ENCODE measurements at regions not wholly inside any gene's neighbourhood (a gene's known extent, or its start where the extent isn't known, plus 50 kb on each side); places are given as distances from the start of the nearest gene placed in this dataset.

DNA sequence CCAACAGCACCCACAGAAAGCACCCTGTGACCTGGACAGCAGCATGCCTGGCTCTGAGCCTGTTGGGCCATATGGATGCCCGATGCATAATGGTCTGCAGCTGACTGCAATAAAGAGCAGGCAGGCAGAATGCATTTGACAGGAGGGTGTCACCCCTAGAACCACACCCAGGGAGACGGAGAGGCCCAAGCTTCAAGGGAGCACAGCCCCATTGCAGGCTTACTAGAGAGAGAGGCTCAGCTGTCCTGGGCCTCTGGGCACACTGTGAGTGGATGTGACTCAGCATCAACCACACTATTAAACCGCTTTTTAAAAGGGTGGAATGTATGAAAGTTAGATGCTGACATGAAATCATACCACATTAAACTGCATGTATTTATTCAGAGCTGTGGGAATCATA is 365.3 kb downstream of the CTTN start:
- Histone ChIP-seq H3K27ac (ENCODE audit: low read length) (no peak overlapping the region), H3K4me3 (ENCODE audit: low read length in 2 of 2) (no peak overlapping the region), H3K9ac (ENCODE audit: low read length in 2 of 2) (no peak overlapping the region), H3K9me3 (ENCODE audit: control insufficient read depth in 2 of 2, low read length in 2 of 2) (peaks cover 0 to 8% of the 10 kb centered on the region in 2 donors), H3K36me3 (ENCODE audit: control insufficient read depth in 2 of 2, insufficient read depth in 2 of 2, low read length in 2 of 2) (no peaks in the 10 kb centered on the region), H3K4me1 (ENCODE audit: control insufficient read depth, insufficient read depth, low read length) (no peaks in the 10 kb centered on the region), H3K27me3 (ENCODE audit: control insufficient read depth in 1 of 2, insufficient read depth in 2 of 2, low read length in 2 of 2) (no peaks in the 10 kb centered on the region)

DNA sequence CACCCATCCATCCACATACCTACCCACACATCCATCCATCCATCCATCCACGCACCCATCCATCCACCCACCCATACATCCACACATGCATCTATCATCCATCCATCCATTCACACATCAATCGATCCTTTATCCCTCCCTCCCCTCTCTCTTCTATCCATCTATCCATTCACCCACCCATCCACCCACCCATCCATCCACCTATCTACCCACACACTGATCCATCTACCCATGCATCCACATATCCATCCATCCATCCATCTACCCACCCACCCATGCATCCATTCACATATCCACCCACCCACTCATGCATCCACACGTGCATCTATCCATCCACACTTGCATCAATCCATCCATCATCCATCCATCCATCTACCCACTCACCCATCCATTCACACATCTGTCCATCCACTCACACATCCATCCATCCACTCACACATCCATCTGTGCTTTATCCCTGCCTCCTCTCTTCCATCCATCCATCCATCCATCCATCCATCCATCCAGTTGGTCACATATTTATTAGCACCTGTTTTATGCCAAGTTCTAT is 366.1 kb downstream of the CTTN start:
- Histone ChIP-seq H3K9ac (ENCODE audit: low read length in 2 of 2) (no peak overlapping the region), H3K27me3 (ENCODE audit: control insufficient read depth in 1 of 2, insufficient read depth in 2 of 2, low read length in 2 of 2) (no peaks in the 10 kb centered on the region), H3K36me3 (ENCODE audit: control insufficient read depth in 2 of 2, insufficient read depth in 2 of 2, low read length in 2 of 2) (no peaks in the 10 kb centered on the region), H3K9me3 (ENCODE audit: control insufficient read depth in 2 of 2, low read length in 2 of 2) (peaks cover 0 to 8% of the 10 kb centered on the region in 2 donors), H3K4me1 (ENCODE audit: control insufficient read depth, insufficient read depth, low read length) (no peaks in the 10 kb centered on the region), H3K4me3 (ENCODE audit: low read length in 2 of 2) (no peak overlapping the region), H3K27ac (ENCODE audit: low read length) (no peak overlapping the region)

DNA sequence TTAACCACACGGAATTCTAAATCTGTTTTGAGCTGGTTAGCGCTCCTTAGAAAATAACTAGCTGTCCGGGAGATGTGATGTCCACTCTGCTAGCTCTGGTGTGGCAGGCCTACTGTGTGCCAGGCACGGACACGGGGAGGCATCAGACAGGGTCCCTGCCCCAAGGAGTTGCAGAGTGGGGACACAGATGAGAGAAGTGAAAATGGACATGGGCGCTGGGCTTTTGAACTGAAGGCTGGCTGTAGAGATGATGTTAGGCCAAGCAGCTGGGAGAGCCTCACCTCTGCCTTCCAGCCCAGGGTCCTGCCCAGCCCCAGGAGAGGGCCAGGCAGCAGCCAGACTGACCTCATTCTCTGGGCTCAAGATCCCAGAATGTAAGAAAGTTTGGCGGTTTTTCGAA is 368.6 kb downstream of the CTTN start:
- no peak overlapping the region for H3K27ac ChIP-seq (ENCODE audit: low read length)
- no peaks in the 10 kb centered on the region for H3K4me1 ChIP-seq (ENCODE audit: control insufficient read depth, insufficient read depth, low read length)
- no peak overlapping the region for H3K9ac ChIP-seq (ENCODE audit: low read length in 2 of 2)
- H3K36me3 ChIP-seq (ENCODE audit: control insufficient read depth in 2 of 2, insufficient read depth in 2 of 2, low read length in 2 of 2): no peaks in the 10 kb centered on the region
- no peaks in the 10 kb centered on the region for H3K9me3 ChIP-seq (ENCODE audit: control insufficient read depth in 2 of 2, low read length in 2 of 2)
- H3K27me3 ChIP-seq (ENCODE audit: control insufficient read depth in 1 of 2, insufficient read depth in 2 of 2, low read length in 2 of 2): no peaks in the 10 kb centered on the region
- H3K4me3 ChIP-seq (ENCODE audit: low read length in 2 of 2): no peak overlapping the region

DNA sequence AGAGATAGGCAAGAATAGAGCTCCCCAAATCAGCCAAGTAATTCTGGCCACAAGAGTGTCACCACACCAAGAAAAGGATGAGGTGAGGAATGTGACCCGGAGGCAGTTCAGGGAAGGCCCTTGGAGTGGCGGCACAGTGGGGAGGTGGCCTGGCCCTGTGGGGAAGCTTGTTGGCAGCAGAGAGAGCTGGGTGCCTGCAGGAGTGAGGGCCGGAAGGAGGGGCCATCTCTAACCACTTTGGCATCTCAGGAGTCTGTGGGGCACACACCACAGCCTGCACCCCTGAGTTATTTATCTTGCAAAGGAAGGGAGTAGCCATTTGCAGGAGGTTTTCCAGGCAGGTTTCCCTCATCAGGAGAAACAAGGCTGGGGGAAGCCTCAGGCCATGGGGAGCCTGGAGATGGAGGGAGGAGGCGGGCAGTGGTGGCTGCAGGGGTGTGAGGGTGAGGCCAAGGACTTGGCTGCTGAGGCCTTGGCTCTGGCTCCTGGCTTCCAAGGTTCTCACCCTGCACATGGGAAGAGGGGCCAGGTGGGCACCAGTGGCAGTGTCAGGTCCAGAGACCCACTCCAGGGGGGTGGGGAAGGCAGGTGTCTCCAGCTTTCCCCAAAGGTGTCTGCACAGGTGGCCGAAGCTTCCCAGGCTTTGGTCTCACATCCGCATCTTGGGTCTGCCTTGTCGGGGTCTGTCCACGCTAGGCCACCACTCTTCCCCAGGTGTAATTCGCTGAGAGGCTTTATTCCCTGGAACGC is 370.2 kb downstream of the CTTN start:
- Histone ChIP-seq H3K9ac (ENCODE audit: low read length in 2 of 2) (no peak overlapping the region), H3K27ac (ENCODE audit: low read length) (no peak overlapping the region), H3K27me3 (ENCODE audit: control insufficient read depth in 1 of 2, insufficient read depth in 2 of 2, low read length in 2 of 2) (no peaks in the 10 kb centered on the region), H3K4me3 (ENCODE audit: low read length in 2 of 2) (no peak overlapping the region), H3K9me3 (ENCODE audit: control insufficient read depth in 2 of 2, low read length in 2 of 2) (no peaks in the 10 kb centered on the region), H3K4me1 (ENCODE audit: control insufficient read depth, insufficient read depth, low read length) (no peaks in the 10 kb centered on the region), H3K36me3 (ENCODE audit: control insufficient read depth in 2 of 2, insufficient read depth in 2 of 2, low read length in 2 of 2) (no peaks in the 10 kb centered on the region)

DNA sequence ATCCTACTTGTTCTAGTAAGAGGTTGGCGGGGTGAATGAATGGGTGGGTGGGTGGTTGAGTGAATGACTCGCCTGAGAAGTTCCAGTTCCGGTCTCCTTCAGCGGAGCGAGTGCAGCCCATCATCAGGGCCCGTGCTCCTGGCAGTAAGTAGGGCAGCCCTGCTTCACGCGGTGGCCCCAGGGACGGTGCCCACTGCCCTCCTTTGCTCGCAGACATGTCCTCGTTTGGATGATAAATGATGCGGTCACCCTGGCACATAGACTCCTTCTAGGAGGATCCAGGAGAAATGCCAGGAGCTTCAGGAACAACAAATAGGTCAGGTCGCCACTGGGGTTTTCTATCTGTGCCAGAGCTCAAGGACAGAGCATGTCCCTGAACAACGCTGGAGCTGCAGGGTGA is 370.8 kb downstream of the CTTN start:
- no peak overlapping the region for H3K4me3 ChIP-seq (ENCODE audit: low read length in 2 of 2)
- H3K36me3 ChIP-seq (ENCODE audit: control insufficient read depth in 2 of 2, insufficient read depth in 2 of 2, low read length in 2 of 2): no peaks in the 10 kb centered on the region
- no peaks in the 10 kb centered on the region for H3K4me1 ChIP-seq (ENCODE audit: control insufficient read depth, insufficient read depth, low read length)
- H3K27ac ChIP-seq (ENCODE audit: low read length): no peak overlapping the region
- H3K9ac ChIP-seq (ENCODE audit: low read length in 2 of 2): no peak overlapping the region
- no peaks in the 10 kb centered on the region for H3K27me3 ChIP-seq (ENCODE audit: control insufficient read depth in 1 of 2, insufficient read depth in 2 of 2, low read length in 2 of 2)
- H3K9me3 ChIP-seq (ENCODE audit: control insufficient read depth in 2 of 2, low read length in 2 of 2): peaks cover 0 to 2% of the 10 kb centered on the region in 2 donors

DNA sequence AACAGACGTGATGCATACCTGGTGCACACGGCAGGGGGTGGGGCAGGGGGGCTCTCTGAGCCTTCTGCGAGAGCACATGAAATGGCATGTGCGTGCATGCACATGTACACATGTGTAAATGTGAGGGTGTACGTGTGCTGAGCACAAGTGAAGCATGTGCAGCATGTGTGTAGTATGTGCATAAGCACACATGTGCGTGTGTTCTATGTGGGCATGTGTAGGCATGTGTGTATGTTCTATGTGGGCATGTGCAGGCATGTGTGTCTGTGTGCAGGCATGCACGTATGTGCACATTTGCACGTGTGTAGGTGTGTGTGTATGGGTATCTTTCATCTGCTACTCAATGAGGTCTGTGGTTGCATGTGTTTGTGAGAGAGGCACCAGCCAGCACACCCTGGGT is 371.2 kb downstream of the CTTN start:
- H3K27me3 ChIP-seq (ENCODE audit: control insufficient read depth in 1 of 2, insufficient read depth in 2 of 2, low read length in 2 of 2): no peaks in the 10 kb centered on the region

DNA sequence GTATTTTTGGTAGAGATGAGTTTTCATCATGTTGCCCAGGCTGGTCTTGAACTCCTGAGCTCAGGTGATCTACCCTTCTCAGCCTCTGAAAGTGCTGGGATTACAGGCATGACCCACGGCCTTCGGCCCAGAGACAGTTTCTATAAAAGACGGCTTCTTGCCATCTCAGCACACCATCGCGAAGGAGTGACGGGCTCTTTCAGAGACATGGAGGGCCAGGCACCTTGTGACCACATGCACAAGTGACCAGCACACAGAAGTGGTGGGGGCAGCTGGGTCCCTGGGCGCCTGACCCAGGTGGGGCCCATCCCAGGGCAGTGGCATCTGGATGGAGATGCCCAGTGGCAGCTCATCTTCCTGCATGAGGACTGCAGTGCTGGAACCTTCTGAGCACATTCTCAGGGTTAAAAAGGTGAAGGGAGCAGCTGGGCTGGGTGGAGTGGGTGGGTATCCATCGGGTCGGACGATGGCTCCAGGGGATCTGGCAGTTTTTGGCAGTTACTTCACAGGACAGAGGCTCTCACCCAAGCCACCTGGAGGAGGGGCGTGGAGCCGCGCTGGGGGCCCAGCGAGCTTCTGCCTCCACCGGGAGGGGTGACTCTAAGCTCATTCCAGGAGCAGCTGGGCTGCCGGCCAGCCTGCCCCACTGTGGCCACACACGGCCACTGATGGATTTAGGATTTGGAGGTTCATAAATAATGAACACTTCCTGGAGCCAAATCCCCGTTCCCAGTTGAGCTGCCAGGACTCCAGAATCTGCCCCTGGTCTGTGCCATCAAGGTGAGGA is 373.0 kb downstream of the CTTN start:
- Histone ChIP-seq H3K9me3 (ENCODE audit: control insufficient read depth in 2 of 2, low read length in 2 of 2) (peaks cover 0 to 2% of the 10 kb centered on the region in 2 donors), H3K4me3 (ENCODE audit: low read length in 2 of 2) (no peak overlapping the region), H3K27ac (ENCODE audit: low read length) (no peak overlapping the region), H3K36me3 (ENCODE audit: control insufficient read depth in 2 of 2, insufficient read depth in 2 of 2, low read length in 2 of 2) (no peaks in the 10 kb centered on the region), H3K9ac (ENCODE audit: low read length in 2 of 2) (no peak overlapping the region), H3K4me1 (ENCODE audit: control insufficient read depth, insufficient read depth, low read length) (no peaks in the 10 kb centered on the region), H3K27me3 (ENCODE audit: control insufficient read depth in 1 of 2, insufficient read depth in 2 of 2, low read length in 2 of 2) (no peaks in the 10 kb centered on the region)

More for the DNA sequence above, 371.2 kb downstream of the CTTN start:
- Histone ChIP-seq H3K9me3 (ENCODE audit: control insufficient read depth in 2 of 2, low read length in 2 of 2) (peaks cover 0 to 2% of the 10 kb centered on the region in 2 donors), H3K4me1 (ENCODE audit: control insufficient read depth, insufficient read depth, low read length) (no peaks in the 10 kb centered on the region), H3K36me3 (ENCODE audit: control insufficient read depth in 2 of 2, insufficient read depth in 2 of 2, low read length in 2 of 2) (no peaks in the 10 kb centered on the region), H3K9ac (ENCODE audit: low read length in 2 of 2) (no peak overlapping the region), H3K27ac (ENCODE audit: low read length) (no peak overlapping the region), H3K4me3 (ENCODE audit: low read length in 2 of 2) (no peak overlapping the region)

DNA sequence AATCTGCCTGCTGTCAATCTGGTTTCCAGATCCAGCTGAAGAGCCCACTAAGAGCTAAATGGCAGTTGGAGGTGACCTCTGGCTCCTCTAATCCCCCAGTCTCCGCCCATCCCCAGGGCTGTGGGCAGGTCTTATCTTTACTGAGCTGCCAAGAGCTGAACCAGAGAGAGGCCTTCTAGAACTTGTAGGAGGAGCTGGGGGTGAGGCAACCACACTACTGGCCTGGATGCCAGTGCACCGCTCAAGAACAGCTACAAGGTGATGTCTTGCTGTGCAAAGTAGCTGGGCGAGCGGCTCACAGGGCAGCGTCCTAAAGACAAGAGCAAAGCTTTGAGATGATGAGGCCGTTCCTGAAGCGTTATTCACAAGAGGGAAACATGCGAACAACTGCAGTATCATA is 374.6 kb downstream of the CTTN start:
- Histone ChIP-seq H3K9me3 (ENCODE audit: control insufficient read depth in 2 of 2, low read length in 2 of 2) (peaks cover 0 to 2% of the 10 kb centered on the region in 2 donors), H3K9ac (ENCODE audit: low read length in 2 of 2) (no peak overlapping the region), H3K27me3 (ENCODE audit: control insufficient read depth in 1 of 2, insufficient read depth in 2 of 2, low read length in 2 of 2) (no peaks in the 10 kb centered on the region), H3K4me3 (ENCODE audit: low read length in 2 of 2) (no peak overlapping the region), H3K4me1 (ENCODE audit: control insufficient read depth, insufficient read depth, low read length) (no peaks in the 10 kb centered on the region), H3K27ac (ENCODE audit: low read length) (no peak overlapping the region), H3K36me3 (ENCODE audit: control insufficient read depth in 2 of 2, insufficient read depth in 2 of 2, low read length in 2 of 2) (no peaks in the 10 kb centered on the region)

DNA sequence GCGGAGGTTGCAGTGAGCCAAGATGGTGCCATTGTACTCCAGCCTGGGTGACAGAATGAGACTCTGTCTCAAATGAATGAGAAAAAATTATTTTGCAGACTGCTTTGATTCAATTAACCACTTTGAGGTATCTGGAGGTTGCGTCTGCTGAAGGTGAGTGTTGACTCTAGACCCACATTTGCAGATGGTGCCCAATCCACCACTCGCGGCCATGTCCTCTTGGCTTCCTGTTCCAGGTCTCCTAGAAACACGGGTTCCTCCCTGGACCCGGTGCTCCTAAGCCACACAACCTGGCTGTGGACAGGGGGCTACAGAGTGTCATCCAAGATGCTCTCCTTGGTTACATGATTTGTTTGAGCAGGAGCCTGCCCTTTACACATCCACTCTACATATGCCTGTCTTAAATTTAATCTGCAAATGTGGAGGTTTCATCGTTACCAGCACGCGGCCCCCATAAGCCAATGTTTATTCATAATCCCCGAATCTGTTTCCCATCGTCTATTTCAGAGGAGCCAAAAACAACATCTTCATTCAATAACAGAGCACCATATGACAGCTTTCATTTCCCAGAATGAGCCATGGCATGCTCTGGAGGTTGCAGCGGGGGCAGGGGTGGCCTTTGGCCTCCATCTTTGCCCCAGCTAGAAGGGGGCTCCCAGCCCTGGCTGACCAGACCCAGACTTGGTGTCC is 377.2 kb downstream of the CTTN start:
- no peaks in the 10 kb centered on the region for H3K27me3 ChIP-seq (ENCODE audit: control insufficient read depth in 1 of 2, insufficient read depth in 2 of 2, low read length in 2 of 2)
- H3K36me3 ChIP-seq (ENCODE audit: control insufficient read depth in 2 of 2, insufficient read depth in 2 of 2, low read length in 2 of 2): no peaks in the 10 kb centered on the region
- H3K27ac ChIP-seq (ENCODE audit: low read length): no peak overlapping the region
- peaks cover 11% of the 10 kb centered on the region for H3K4me1 ChIP-seq (ENCODE audit: control insufficient read depth, insufficient read depth, low read length)
- peaks cover 0 to 2% of the 10 kb centered on the region in 2 donors for H3K9me3 ChIP-seq (ENCODE audit: control insufficient read depth in 2 of 2, low read length in 2 of 2)
- no peak overlapping the region for H3K4me3 ChIP-seq (ENCODE audit: low read length in 2 of 2)
- H3K9ac ChIP-seq (ENCODE audit: low read length in 2 of 2): no peak overlapping the region

DNA sequence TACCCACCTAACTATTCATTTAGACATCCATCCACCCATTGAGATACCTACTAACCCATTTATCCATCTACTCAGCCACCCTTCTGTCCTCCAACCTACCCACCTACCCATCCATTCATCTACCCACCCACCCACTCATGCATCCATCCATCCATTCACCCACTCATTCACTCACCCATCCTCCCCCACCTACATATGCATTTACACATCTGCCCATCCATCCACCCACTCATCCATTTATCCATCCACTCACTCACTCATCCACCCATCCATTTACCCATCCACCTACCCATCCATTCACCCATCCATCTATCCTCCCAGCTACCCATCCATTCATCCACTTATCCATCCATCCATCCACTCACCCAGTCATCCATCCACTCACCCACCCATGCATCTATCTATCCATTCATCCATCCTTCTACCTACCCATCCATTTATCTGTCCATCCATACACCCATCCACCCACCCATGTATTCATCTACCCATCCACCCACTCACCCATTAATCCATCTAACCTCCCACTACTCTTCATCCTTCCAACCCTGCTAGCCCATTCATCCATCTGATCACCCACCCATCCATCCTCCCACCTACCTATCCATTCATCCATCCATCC is 378.7 kb downstream of the CTTN start:
- no peaks in the 10 kb centered on the region for H3K27me3 ChIP-seq (ENCODE audit: control insufficient read depth in 1 of 2, insufficient read depth in 2 of 2, low read length in 2 of 2)
- H3K9ac ChIP-seq (ENCODE audit: low read length in 2 of 2): no peak overlapping the region
- H3K9me3 ChIP-seq (ENCODE audit: control insufficient read depth in 2 of 2, low read length in 2 of 2): peaks cover 0 to 2% of the 10 kb centered on the region in 2 donors
- no peak overlapping the region for H3K27ac ChIP-seq (ENCODE audit: low read length)
- peaks cover 11% of the 10 kb centered on the region for H3K4me1 ChIP-seq (ENCODE audit: control insufficient read depth, insufficient read depth, low read length)
- no peaks in the 10 kb centered on the region for H3K36me3 ChIP-seq (ENCODE audit: control insufficient read depth in 2 of 2, insufficient read depth in 2 of 2, low read length in 2 of 2)
- no peak overlapping the region for H3K4me3 ChIP-seq (ENCODE audit: low read length in 2 of 2)
